HG03565 (cell line): ENCODE measurements at regions not wholly inside any gene's neighbourhood (a gene's known extent, or its start where the extent isn't known, plus 50 kb on each side); places are given as distances from the start of the nearest gene placed in this dataset.

ENCODE experiments used
- ATAC-seq: cut with Tn5 transposase; IDR thresholded peaks from one replicate; pipeline ENCODE4 v1.9.1; 2021; ENCODE audit warnings: mild to moderate bottlenecking, moderate library complexity; ENCODE audit not compliant: unreplicated experiment

- no peak for ATAC-seq
Measured at GRCh38 chr1:239590556-239590955, 204.2 kb downstream of the CHRM3 start.

GRCh38 chr1:239593527-239593926, 207.2 kb downstream of the CHRM3 start:
- no peak for ATAC-seq

- no peak for ATAC-seq
Measured at GRCh38 chr1:239600588-239600987, 214.2 kb downstream of the CHRM3 start.

- ATAC-seq = no peak
Measured at GRCh38 chr1:239601108-239601507, 214.7 kb downstream of the CHRM3 start.

- no peak for ATAC-seq
Measured at GRCh38 chr1:239603530-239603929, 217.2 kb downstream of the CHRM3 start.

- no peak for ATAC-seq
Measured at GRCh38 chr1:239606850-239607400, 220.6 kb downstream of the CHRM3 start.

- ATAC-seq = no peak
Measured at GRCh38 chr1:239608469-239608868, 222.1 kb downstream of the CHRM3 start.

GRCh38 chr1:239612379-239612778, 226.0 kb downstream of the CHRM3 start:
- no peak for ATAC-seq

- ATAC-seq = no peak
Measured at GRCh38 chr1:239616673-239617072, 230.3 kb downstream of the CHRM3 start.

GRCh38 chr1:239617259-239617658, 230.9 kb downstream of the CHRM3 start:
- no peak for ATAC-seq

- ATAC-seq = no peak
Measured at GRCh38 chr1:239617731-239618130, 231.4 kb downstream of the CHRM3 start.

GRCh38 chr1:239619190-239619589, 232.8 kb downstream of the CHRM3 start:
- no peak for ATAC-seq

- ATAC-seq = no peak
Measured at GRCh38 chr1:239630767-239631166, 244.4 kb downstream of the CHRM3 start.

- ATAC-seq = no peak
Measured at GRCh38 chr1:239633432-239633831, 247.1 kb downstream of the CHRM3 start.

- ATAC-seq = no peak
Measured at GRCh38 chr1:239635276-239635675, 248.9 kb downstream of the CHRM3 start.

GRCh38 chr1:239636347-239636746, 250.0 kb downstream of the CHRM3 start:
- no peak for ATAC-seq

GRCh38 chr1:239644604-239645003, 258.2 kb downstream of the CHRM3 start:
- ATAC-seq = no peak

- no peak for ATAC-seq
Measured at GRCh38 chr1:239647045-239647444, 260.7 kb downstream of the CHRM3 start.

- no peak for ATAC-seq
Measured at GRCh38 chr1:239647964-239648632, 261.7 kb downstream of the CHRM3 start.

GRCh38 chr1:239655023-239655422, 268.7 kb downstream of the CHRM3 start:
- no peak for ATAC-seq

- no peak for ATAC-seq
Measured at GRCh38 chr1:239657291-239657690, 270.9 kb downstream of the CHRM3 start.

GRCh38 chr1:239662950-239663349, 276.6 kb downstream of the CHRM3 start:
- no peak for ATAC-seq

- no peak for ATAC-seq
Measured at GRCh38 chr1:239672256-239672655, 285.9 kb downstream of the CHRM3 start.
